ENCODE measurements at regions not wholly inside any gene's neighbourhood (a gene's known extent, or its start where the extent isn't known, plus 50 kb on each side); places are given as distances from the start of the nearest gene placed in this dataset.

DNA sequence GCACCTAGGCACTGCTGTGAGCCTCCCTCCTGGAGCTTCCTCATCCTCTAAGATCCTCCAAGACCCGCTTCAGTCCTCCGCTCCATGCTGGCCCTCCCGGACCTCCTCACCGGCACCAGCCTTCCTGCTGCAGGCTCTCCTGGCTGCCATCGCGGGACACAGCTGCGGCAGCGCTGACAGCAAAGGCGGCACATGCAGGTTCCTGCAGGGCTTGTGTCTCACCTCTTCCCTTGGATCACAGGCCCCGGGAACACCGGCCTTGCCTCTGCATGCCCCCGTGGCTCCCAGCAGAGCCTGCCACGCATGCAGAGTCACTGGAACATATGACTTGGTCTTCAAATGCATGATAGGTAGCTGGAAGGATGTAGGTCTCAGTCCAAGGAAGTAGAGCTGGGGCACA, 67.2 kb downstream of the PTGR3 start:
- TF ChIP-seq POLR2AphosphoS5 (IDR thresholded peaks at IDR 0.05), result no peak
- TF ChIP-seq, protein P1, sequence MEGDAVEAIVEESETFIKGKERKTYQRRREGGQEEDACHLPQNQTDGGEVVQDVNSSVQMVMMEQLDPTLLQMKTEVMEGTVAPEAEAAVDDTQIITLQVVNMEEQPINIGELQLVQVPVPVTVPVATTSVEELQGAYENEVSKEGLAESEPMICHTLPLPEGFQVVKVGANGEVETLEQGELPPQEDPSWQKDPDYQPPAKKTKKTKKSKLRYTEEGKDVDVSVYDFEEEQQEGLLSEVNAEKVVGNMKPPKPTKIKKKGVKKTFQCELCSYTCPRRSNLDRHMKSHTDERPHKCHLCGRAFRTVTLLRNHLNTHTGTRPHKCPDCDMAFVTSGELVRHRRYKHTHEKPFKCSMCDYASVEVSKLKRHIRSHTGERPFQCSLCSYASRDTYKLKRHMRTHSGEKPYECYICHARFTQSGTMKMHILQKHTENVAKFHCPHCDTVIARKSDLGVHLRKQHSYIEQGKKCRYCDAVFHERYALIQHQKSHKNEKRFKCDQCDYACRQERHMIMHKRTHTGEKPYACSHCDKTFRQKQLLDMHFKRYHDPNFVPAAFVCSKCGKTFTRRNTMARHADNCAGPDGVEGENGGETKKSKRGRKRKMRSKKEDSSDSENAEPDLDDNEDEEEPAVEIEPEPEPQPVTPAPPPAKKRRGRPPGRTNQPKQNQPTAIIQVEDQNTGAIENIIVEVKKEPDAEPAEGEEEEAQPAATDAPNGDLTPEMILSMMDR (IDR thresholded peaks at IDR 0.05), result no peak

Data from gastroesophageal sphincter (tissue), 3 donors.